ENCODE measurements at regions not wholly inside any gene's neighbourhood (a gene's known extent, or its start where the extent isn't known, plus 50 kb on each side); places are given as distances from the start of the nearest gene placed in this dataset.

- TF ChIP-seq, protein P1, sequence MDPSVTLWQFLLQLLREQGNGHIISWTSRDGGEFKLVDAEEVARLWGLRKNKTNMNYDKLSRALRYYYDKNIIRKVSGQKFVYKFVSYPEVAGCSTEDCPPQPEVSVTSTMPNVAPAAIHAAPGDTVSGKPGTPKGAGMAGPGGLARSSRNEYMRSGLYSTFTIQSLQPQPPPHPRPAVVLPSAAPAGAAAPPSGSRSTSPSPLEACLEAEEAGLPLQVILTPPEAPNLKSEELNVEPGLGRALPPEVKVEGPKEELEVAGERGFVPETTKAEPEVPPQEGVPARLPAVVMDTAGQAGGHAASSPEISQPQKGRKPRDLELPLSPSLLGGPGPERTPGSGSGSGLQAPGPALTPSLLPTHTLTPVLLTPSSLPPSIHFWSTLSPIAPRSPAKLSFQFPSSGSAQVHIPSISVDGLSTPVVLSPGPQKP (IDR thresholded peaks at IDR 0.05; ENCODE audit: low read depth, low read length): no peak
- TF ChIP-seq HES2 (IDR thresholded peaks at IDR 0.05): no peak
- no peak for TF ChIP-seq PBX3 (IDR thresholded peaks at IDR 0.05)
- TF ChIP-seq POLR2A (IDR thresholded peaks at IDR 0.05; ENCODE audit: low read length): no peak
Observed at GRCh38 chr16:87226926-87227295, 90.3 kb downstream of the C16orf95 start.

Measured in A549 (cell line).